ENCODE measurements at regions not wholly inside any gene's neighbourhood (a gene's known extent, or its start where the extent isn't known, plus 50 kb on each side); places are given as distances from the start of the nearest gene placed in this dataset.

DNA sequence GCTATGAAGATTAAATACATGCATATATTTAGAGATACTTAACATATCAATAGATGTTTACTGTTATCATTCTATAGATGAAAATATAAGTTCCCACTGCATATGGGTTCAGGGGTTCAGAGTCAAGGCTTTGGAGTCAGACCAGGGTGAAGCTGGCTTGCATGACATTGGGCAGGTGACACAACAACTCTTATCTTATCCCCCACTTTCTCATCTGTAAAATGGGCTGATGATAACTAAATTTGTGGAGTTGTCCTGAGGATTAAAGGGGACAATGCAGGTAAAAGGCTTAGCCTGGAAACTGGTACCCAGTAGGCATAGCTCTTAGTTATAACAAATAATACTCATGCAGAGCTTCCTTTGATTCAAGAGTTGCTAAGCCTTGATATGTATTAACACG lies 72.6 kb upstream of the BRINP1 start:
- no peak overlapping the region for H3K4me3 ChIP-seq (ENCODE audit: control insufficient read depth, low read depth, low read length)
- TF ChIP-seq, protein P1, sequence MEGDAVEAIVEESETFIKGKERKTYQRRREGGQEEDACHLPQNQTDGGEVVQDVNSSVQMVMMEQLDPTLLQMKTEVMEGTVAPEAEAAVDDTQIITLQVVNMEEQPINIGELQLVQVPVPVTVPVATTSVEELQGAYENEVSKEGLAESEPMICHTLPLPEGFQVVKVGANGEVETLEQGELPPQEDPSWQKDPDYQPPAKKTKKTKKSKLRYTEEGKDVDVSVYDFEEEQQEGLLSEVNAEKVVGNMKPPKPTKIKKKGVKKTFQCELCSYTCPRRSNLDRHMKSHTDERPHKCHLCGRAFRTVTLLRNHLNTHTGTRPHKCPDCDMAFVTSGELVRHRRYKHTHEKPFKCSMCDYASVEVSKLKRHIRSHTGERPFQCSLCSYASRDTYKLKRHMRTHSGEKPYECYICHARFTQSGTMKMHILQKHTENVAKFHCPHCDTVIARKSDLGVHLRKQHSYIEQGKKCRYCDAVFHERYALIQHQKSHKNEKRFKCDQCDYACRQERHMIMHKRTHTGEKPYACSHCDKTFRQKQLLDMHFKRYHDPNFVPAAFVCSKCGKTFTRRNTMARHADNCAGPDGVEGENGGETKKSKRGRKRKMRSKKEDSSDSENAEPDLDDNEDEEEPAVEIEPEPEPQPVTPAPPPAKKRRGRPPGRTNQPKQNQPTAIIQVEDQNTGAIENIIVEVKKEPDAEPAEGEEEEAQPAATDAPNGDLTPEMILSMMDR (conservative IDR thresholded peaks at IDR 0.05; ENCODE audit: control insufficient read depth, insufficient read depth, low read depth, low read length), result no peak
- DNase-seq (ENCODE audit: low read depth), result no peak

DNA sequence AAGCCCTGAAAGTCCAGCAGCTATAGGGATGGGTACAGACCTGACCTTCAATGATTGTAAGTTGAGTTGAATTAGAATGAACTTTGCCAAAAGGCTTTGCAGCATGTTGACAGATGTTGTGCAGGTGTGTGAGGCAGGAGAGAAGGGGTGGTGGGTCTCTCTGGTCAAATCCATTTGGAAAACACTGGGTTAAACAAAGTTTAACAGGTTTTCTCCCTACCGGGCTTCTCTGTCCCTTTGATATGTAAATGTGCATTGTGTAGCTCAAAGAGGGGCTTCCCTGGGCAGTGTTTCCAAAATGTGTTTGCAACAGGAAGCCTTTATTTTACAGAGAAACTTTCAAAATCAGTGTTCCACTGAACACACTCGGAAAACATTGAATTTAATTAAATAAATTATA lies 72.1 kb upstream of the BRINP1 start:
- DNase-seq (ENCODE audit: low read depth), result no peak
- TF ChIP-seq, protein P1 (conservative IDR thresholded peaks at IDR 0.05; ENCODE audit: control insufficient read depth, insufficient read depth, low read depth, low read length), result no peak
- no peak overlapping the region for H3K4me3 ChIP-seq (ENCODE audit: control insufficient read depth, low read depth, low read length)

DNA sequence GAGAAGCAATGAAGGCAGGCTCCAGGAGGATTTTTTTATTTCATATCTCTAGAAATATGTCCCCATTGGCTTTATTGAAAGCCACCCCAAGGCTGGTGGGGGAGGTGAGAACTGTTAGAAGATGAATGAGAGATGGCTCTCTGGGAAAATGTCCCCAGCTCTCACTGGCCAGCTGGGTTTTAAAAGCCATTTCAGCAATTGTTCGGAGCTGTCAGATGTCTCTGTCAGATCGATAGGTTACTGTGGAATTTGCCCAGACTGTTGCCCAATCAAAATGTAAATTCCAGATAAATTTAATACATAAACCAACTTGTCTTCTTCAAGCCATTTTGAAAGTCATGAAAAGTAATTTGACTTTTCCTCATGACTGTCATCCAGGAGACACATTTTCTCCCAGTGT lies 67.0 kb upstream of the BRINP1 start:
- TF ChIP-seq, protein P1 (conservative IDR thresholded peaks at IDR 0.05; ENCODE audit: control insufficient read depth, insufficient read depth, low read depth, low read length), result no peak
- no peak for DNase-seq (ENCODE audit: low read depth)
- H3K4me3 ChIP-seq (ENCODE audit: control insufficient read depth, low read depth, low read length), result no peak overlapping the region

DNA sequence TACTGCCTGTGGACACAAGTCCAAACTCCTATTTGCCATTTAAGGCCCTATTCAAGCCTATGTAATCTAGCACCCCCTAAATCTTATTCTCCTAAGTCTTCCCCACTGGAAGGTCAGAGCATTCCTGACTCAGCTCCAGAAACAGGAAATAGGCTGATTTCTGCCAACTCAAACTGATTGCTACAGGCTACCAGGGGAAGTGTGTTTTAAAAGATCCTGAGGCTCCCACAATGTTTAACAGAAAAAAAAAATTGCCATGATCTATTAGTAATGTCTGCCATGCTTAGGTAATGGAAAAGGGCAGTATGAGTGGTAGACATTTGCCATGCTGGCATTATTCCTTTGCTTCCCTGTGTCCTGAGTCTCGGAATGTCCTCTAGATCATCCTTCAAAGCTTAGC lies 65.8 kb upstream of the BRINP1 start:
- TF ChIP-seq, protein P1 (conservative IDR thresholded peaks at IDR 0.05; ENCODE audit: control insufficient read depth, insufficient read depth, low read depth, low read length), result no peak
- H3K4me3 ChIP-seq (ENCODE audit: control insufficient read depth, low read depth, low read length), result no peak overlapping the region
- no peak for DNase-seq (ENCODE audit: low read depth)

DNA sequence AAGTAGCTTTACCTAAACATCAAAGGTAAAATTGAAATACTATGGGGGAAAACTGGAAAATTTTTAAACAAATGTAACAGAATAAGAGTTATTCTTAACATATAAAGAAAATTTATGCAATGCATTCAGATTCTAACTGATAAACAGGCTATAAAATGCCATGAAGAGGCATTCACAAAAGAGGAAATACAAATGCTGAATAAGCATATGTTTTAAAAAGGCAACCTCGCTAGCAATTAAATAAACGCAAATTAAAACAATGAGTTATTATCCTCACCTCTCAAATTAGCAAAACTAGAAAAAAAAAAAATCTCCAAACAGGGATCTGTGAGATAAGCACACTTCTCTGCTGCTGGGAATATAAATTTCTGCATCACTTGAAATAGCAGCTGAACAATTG lies 63.2 kb upstream of the BRINP1 start:
- no peak overlapping the region for H3K4me3 ChIP-seq (ENCODE audit: control insufficient read depth, low read depth, low read length)
- TF ChIP-seq, protein P1 (conservative IDR thresholded peaks at IDR 0.05; ENCODE audit: control insufficient read depth, insufficient read depth, low read depth, low read length), result no peak
- DNase-seq (ENCODE audit: low read depth), result no peak

DNA sequence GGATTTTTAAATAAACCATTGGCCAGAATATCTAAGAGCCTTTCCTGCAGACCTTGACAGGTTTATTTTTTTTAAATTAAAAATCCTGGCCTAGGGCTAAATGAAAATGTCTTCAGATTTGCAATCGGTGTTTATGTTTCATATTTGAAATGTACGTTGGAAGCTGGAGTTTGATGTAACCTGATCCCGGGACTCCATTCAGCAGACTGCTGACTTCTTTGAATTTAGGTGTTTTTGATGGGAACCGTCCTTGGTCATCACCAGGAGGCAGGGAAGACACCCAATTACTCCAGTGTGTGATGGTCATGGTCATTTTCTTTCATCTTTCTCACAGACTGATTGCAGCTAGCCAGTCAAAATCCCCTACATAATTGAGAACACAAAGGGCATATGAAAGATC lies 60.1 kb upstream of the BRINP1 start:
- DNase-seq (ENCODE audit: low read depth), result no peak

More for the DNA sequence above, 60.1 kb upstream of the BRINP1 start:
- TF ChIP-seq, protein P1 (conservative IDR thresholded peaks at IDR 0.05; ENCODE audit: control insufficient read depth, insufficient read depth, low read depth, low read length), result no peak
- no peak overlapping the region for H3K4me3 ChIP-seq (ENCODE audit: control insufficient read depth, low read depth, low read length)

Measured in fibroblast of mammary gland (primary cell).